GM12878 (cell line): ENCODE measurements at regions not wholly inside any gene's neighbourhood (a gene's known extent, or its start where the extent isn't known, plus 50 kb on each side); places are given as distances from the start of the nearest gene placed in this dataset.

Experiments
- ATAC-seq: fragments of 200-7000 bp; cut with Tn5 transposase; 3 replicates; pipeline ENCODE4 v1.9.1; 2020; ENCODE audit warnings: mild to moderate bottlenecking, moderate library complexity
- BruUV-seq: library from RNA; stranded (reverse); fragments of 400-500 nt; replicated peaks from 2 replicates; lab custom pipeline; 2021; lab: Mats Ljungman, UMichigan
- CTCF ChIA-PET: fragments of 300-600 bp; sonication (Branson Sonifier 250); formaldehyde crosslinking; extraction: SDS; loops from one replicate; lab custom pipeline; 2021; ENCODE audit warnings: inconsistent platforms; lab: Yijun Ruan, JAX
- POLR2A ChIA-PET: fragments of 350-600 bp; formaldehyde crosslinking; extraction: SDS; loops from one replicate; lab custom pipeline; 2021; ENCODE audit warnings: inconsistent platforms; lab: Charles Lee
- RAD21 ChIA-PET: fragments of 300-600 bp; sonication (Branson Sonifier 250); formaldehyde crosslinking; loops from one replicate; lab custom pipeline; 2023; ENCODE audit warnings: antibody characterized with exemption; ENCODE audit not compliant: unreplicated experiment; lab: Charles Lee
- SMC1A ChIA-PET: fragments of 300-600 bp; sonication (Branson Sonifier 250); formaldehyde crosslinking; loops from one replicate; lab custom pipeline; 2023; ENCODE audit not compliant: unreplicated experiment, uncharacterized antibody; lab: Charles Lee
- DNase-seq: peaks from one replicate; pipeline ENCODE4 v3.0.0-alpha.2; 2011; ENCODE audit warnings: low read depth, low spot score
- FAIRE-seq: peaks from 3 replicates; lab custom pipeline; 2011; peaks lifted over from hg19 to GRCh38; lab: Jason Lieb, UNC
- H2AFZ ChIP-seq: 2 replicates; pipeline ENCODE4 v1.6.0; 2011; ENCODE audit warnings: low read depth, low read length, control low read depth; ENCODE audit not compliant: control insufficient read depth
- H3K27ac ChIP-seq: 2 replicates; pipeline ENCODE4 v1.5.1; 2011; ENCODE audit warnings: control low read depth; ENCODE audit not compliant: control insufficient read depth, insufficient read depth
- H3K27me3 ChIP-seq, 2 experiments: replicated peaks in 1 of 2; 2 replicates each; pipeline versions ENCODE4 v1.6.0 to v1.6.1; 2011; ENCODE audit warnings: low read length in 1 of 2; ENCODE audit not compliant: control insufficient read depth in 2 of 2, insufficient read depth in 2 of 2
- H3K36me3 ChIP-seq, 2 experiments: 2 replicates each; pipeline ENCODE4 v1.5.1; 2011; ENCODE audit warnings: low read length in 1 of 2; ENCODE audit not compliant: control insufficient read depth in 2 of 2, insufficient read depth in 2 of 2
- H3K4me1 ChIP-seq: 2 replicates; pipeline ENCODE4 v1.6.1; 2011; ENCODE audit warnings: mild to moderate bottlenecking, low read length, moderate library complexity, mixed read lengths; ENCODE audit not compliant: control insufficient read depth, insufficient read depth
- H3K4me2 ChIP-seq: 2 replicates; pipeline ENCODE4 v1.6.0; 2011; ENCODE audit warnings: control low read depth; ENCODE audit not compliant: control insufficient read depth, insufficient read depth
- H3K4me3 ChIP-seq: fragments of 200-600 bp; sonication (generic); 2 replicates; pipeline ENCODE4 v1.5.1; 2016
- H3K79me2 ChIP-seq: 2 replicates; pipeline ENCODE4 v1.6.0; 2011; ENCODE audit warnings: low read length; ENCODE audit not compliant: control insufficient read depth, insufficient read depth
- H3K9ac ChIP-seq: 2 replicates; pipeline ENCODE4 v1.8.0; 2011; ENCODE audit warnings: low read length, control low read depth, mixed read lengths; ENCODE audit not compliant: control insufficient read depth, insufficient read depth
- H3K9me3 ChIP-seq: replicated peaks from 3 replicates; pipeline ENCODE4 v1.5.1; 2011; ENCODE audit warnings: mild to moderate bottlenecking, low read length; ENCODE audit not compliant: control insufficient read depth, insufficient read depth
- H4K20me1 ChIP-seq: 2 replicates; pipeline ENCODE4 v1.6.0; 2011; ENCODE audit not compliant: control insufficient read depth, insufficient read depth
- BCL11A ChIP-seq: IDR thresholded peaks from 2 replicates; pipeline ENCODE4 v1.6.1; 2011; ENCODE audit warnings: low read depth, low read length
- BHLHE40 ChIP-seq, 2 experiments: fragments of 450-650 bp in 1 of 2; IDR thresholded peaks; 2 replicates each; pipeline ENCODE4 v1.6.1; 2011 to 2017; ENCODE audit warnings: low read depth in 2 of 2, borderline replicate concordance in 1 of 2, improper control_type of control experiment in 1 of 2, low read length in 1 of 2, mild to moderate bottlenecking in 1 of 2
- EGR1 ChIP-seq, 2 experiments: IDR thresholded peaks; 1 replicate in 1 of 2; 2 replicates in 1 of 2; pipeline ENCODE4 v1.6.1; 2011 to 2012; ENCODE audit warnings: low read depth in 2 of 2, low read length in 2 of 2, borderline replicate concordance in 1 of 2, mild to moderate bottlenecking in 1 of 2, moderate library complexity in 1 of 2
- IRF4 ChIP-seq: IDR thresholded peaks from 2 replicates; pipeline ENCODE4 v1.6.1; 2011; ENCODE audit warnings: low read depth, low read length
- MEF2B ChIP-seq: fragments of 450-650 bp; IDR thresholded peaks from 2 replicates; pipeline ENCODE4 v1.6.1; 2018; ENCODE audit warnings: mild to moderate bottlenecking, moderate library complexity; ENCODE audit not compliant: partially characterized antibody, poor library complexity, severe bottlenecking
- MYB ChIP-seq: fragments of 150-350 bp; IDR thresholded peaks from 2 replicates; pipeline ENCODE4 v1.6.1; 2014; ENCODE audit warnings: mild to moderate bottlenecking, low read depth, low read length, borderline replicate concordance
- NFYB ChIP-seq: IDR thresholded peaks from 2 replicates; pipeline ENCODE4 v1.6.1; 2011; ENCODE audit warnings: low read depth, mild to moderate bottlenecking, low read length, improper control_type of control experiment, moderate library complexity; ENCODE audit not compliant: insufficient read depth
- PAX5 ChIP-seq: IDR thresholded peaks from 2 replicates; pipeline ENCODE4 v1.6.1; 2011; ENCODE audit warnings: low read depth, low read length, borderline replicate concordance
- PAX8 ChIP-seq: fragments of 450-650 bp; IDR thresholded peaks from 2 replicates; pipeline ENCODE4 v1.6.1; 2017; ENCODE audit warnings: mild to moderate bottlenecking, moderate library complexity
- RAD51 ChIP-seq: fragments of 450-650 bp; IDR thresholded peaks from 2 replicates; pipeline ENCODE4 v1.6.1; 2016; ENCODE audit warnings: moderate library complexity, mild to moderate bottlenecking, inconsistent platforms
- RFX5 ChIP-seq: IDR thresholded peaks from 2 replicates; pipeline ENCODE4 v1.6.1; 2011; ENCODE audit warnings: low read depth, low read length, improper control_type of control experiment
- SIN3A ChIP-seq: IDR thresholded peaks from 2 replicates; pipeline ENCODE4 v1.6.1; 2012; ENCODE audit warnings: low read depth, low read length, improper control_type of control experiment
- ZBED1 ChIP-seq: IDR thresholded peaks from 2 replicates; pipeline ENCODE4 v1.6.1; 2016; ENCODE audit warnings: borderline replicate concordance
- WGBS: methylation state at CpG from one replicate; pipeline ENCODE4 v1.1.6; 2016; ENCODE audit warnings: low lambda C conversion rate; ENCODE audit not compliant: insufficient replicate concordance, insufficient coverage; ENCODE audit errors: missing lambda C conversion rate; 5-methylcytosine and 5-hydroxymethylcytosine counted together
- in situ Hi-C: fragments of 300-500 bp; cut with MboI; formaldehyde crosslinking; loops from 9 replicates; pipeline ENCODE4 v1.14.3; 2018; ENCODE audit warnings: mixed read lengths
- intact Hi-C: fragments of 100-400 bp; cut with micrococcal nuclease; formaldehyde crosslinking; loops from one replicate; pipeline ENCODE4 v1.14.2; 2022; ENCODE audit not compliant: unreplicated experiment
- TF ChIP-seq, protein P1 (sequence below): fragments of 450-650 bp; IDR thresholded peaks from 2 replicates; pipeline ENCODE4 v1.6.1; 2016; ENCODE audit warnings: mild to moderate bottlenecking
- TF ChIP-seq, protein P2 (sequence below): IDR thresholded peaks from 2 replicates; pipeline ENCODE4 v1.6.1; 2012; ENCODE audit warnings: low read depth, low read length, improper control_type of control experiment

DNA sequence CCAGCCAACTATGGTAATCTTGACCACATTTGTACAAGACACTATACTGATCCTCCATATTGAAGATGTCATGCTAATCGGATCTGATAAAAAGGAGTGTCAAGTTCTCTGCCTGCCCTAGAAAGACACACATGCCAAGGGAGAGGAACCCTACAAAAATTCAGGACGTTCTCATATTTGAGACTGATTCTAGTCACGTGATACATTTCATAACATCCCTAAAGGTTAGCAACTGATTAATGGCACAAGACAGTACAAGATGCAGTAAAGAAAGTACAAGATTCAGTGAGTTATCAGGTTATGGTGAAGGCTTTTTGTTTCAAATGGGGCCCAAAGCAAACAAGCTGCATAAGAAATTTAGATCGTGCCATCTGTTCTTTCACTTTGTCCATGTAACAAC lies 190.7 kb upstream of the MOCS1 start:
- Histone ChIP-seq H3K9ac (no peak overlapping the region), H3K27ac (no peak overlapping the region), H3K4me2 (no peak overlapping the region), H3K79me2 (no peaks in the 10 kb centered on the region), H4K20me1 (no peaks in the 10 kb centered on the region), H3K9me3 (no peaks in the 10 kb centered on the region), H3K27me3 (no peaks in the 10 kb centered on the region), H2AFZ (no peak overlapping the region), H3K36me3 (no peaks in the 10 kb centered on the region), H3K4me1 (no peaks in the 10 kb centered on the region), H3K4me3 (no peak overlapping the region)
- no TSS peak for BruUV-seq
- FAIRE-seq = no peak
- DNase-seq = no peak
- intact Hi-C loops (no loop called here), in situ Hi-C loops (no loop called here)
- CTCF ChIA-PET = interaction anchor here (1.4 to 3.4 kb wide), 4 partner anchors 11 to 68 kb away, joined by 4 to 10 read pairs (median 7); no protein-coding TSS in a partner anchor
- RAD21 ChIA-PET = interaction anchor here (0.9 to 1.8 kb wide), 2 partner anchors 15 to 22 kb away, joined by 3 to 7 read pairs; no protein-coding TSS in a partner anchor
- POLR2A ChIA-PET = interaction anchor here (1.0 to 1.4 kb wide), 2 partner anchors 12 to 22 kb away, joined by 3 read pairs; no protein-coding TSS in a partner anchor
- TF ChIP-seq EGR1 (IDR thresholded peaks at IDR 0.05; ENCODE audit: borderline replicate concordance in 1 of 2, low read depth in 2 of 2, low read length in 2 of 2) (no peak), RAD51 (peak; percentile 91), BHLHE40 (IDR thresholded peaks at IDR 0.05; ENCODE audit: borderline replicate concordance in 1 of 2, low read depth in 2 of 2, low read length in 1 of 2) (peak in 1 of 2 experiments; percentile 45; a peak in 1 of 4 replicates)
- TF ChIP-seq, protein P1, sequence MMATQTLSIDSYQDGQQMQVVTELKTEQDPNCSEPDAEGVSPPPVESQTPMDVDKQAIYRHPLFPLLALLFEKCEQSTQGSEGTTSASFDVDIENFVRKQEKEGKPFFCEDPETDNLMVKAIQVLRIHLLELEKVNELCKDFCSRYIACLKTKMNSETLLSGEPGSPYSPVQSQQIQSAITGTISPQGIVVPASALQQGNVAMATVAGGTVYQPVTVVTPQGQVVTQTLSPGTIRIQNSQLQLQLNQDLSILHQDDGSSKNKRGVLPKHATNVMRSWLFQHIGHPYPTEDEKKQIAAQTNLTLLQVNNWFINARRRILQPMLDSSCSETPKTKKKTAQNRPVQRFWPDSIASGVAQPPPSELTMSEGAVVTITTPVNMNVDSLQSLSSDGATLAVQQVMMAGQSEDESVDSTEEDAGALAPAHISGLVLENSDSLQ = no peak
- SMC1A ChIA-PET = interaction anchor here (1.2 to 3.1 kb wide), 8 partner anchors 9 to 144 kb away, joined by 3 to 29 read pairs (median 4); no protein-coding TSS in a partner anchor
- WGBS = 29% methylated on average over 4 of the region's 4 CpGs
- no peak for ATAC-seq

DNA sequence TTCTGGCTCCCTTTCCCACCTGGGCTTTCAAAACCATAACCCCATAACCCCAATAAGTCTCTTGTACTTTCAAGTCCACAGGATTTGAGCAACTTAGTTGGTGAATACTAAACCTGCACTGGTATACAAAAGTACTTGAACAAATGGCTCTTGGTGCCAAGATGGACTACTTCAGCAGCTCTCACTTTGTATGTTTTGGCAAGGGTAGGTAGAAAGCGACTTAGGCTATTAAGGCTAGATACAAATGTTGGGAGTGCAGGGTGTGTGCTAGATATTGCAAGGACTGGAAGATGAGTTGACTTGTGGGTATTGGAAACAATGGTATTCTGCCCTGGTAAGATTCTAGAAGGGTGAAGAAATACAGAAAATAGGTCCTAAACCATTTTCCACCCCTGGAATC lies 182.6 kb upstream of the MOCS1 start:
- no peak overlapping the region for H3K27ac ChIP-seq
- no peak overlapping the region for H3K9ac ChIP-seq
- H2AFZ ChIP-seq = no peak overlapping the region
- no peak for FAIRE-seq
- H3K9me3 ChIP-seq = no peaks in the 10 kb centered on the region; the same call in 2 of the 3 replicates
- BruUV-seq = no TSS peak
- H3K36me3 ChIP-seq = no peaks in the 10 kb centered on the region; a peak in 1 of 4 replicates
- CTCF ChIA-PET = interaction anchor here (2.3 kb wide), 1 partner anchor 9 kb away, joined by 9 read pairs; no protein-coding TSS in a partner anchor
- 0% methylated on average over 1 of the region's 1 CpG for WGBS
- H3K79me2 ChIP-seq = no peaks in the 10 kb centered on the region
- H3K4me1 ChIP-seq = no peaks in the 10 kb centered on the region
- RAD21 ChIA-PET = interaction anchor here (1.2 kb wide), 1 partner anchor 136 kb away, joined by 3 read pairs; no protein-coding TSS in a partner anchor
- POLR2A ChIA-PET = no interaction called here
- no peak for ATAC-seq
- in situ Hi-C loops (no loop called here), intact Hi-C loops (no loop called here)
- H3K4me2 ChIP-seq = no peak overlapping the region
- no peak overlapping the region for H3K4me3 ChIP-seq
- SMC1A ChIA-PET = interaction anchor here (1.0 to 1.8 kb wide), 4 partner anchors 9 to 30 kb away, joined by 3 to 8 read pairs (median 4); no protein-coding TSS in a partner anchor
- no peaks in the 10 kb centered on the region for H4K20me1 ChIP-seq
- no peak for DNase-seq
- H3K27me3 ChIP-seq = no peaks in the 10 kb centered on the region
- TF ChIP-seq, protein P2, sequence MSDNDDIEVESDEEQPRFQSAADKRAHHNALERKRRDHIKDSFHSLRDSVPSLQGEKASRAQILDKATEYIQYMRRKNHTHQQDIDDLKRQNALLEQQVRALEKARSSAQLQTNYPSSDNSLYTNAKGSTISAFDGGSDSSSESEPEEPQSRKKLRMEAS = no peak
- TF ChIP-seq SIN3A (no peak), PAX8 (no peak), NFYB (no peak), MYB (no peak), PAX5 (no peak), IRF4 (no peak), ZBED1 (no peak), BCL11A (no peak), RFX5 (no peak), MEF2B (no peak)
